H1 (cell line): ENCODE measurements at regions not wholly inside any gene's neighbourhood (a gene's known extent, or its start where the extent isn't known, plus 50 kb on each side); places are given as distances from the start of the nearest gene placed in this dataset.

Experiments
- ATF2 ChIP-seq: IDR thresholded peaks from 2 replicates; pipeline ENCODE4 v1.6.1; 2012; ENCODE audit warnings: low read length, inconsistent platforms
- BRCA1 ChIP-seq: IDR thresholded peaks from 2 replicates; pipeline ENCODE4 v1.6.1; 2012; ENCODE audit warnings: low read depth, low read length, improper control_type of control experiment
- NANOG ChIP-seq: IDR thresholded peaks from 2 replicates; pipeline ENCODE4 v1.6.1; 2011; ENCODE audit warnings: low read length, low read depth, mild to moderate bottlenecking, inconsistent platforms; ENCODE audit not compliant: insufficient read depth, poor library complexity, severe bottlenecking

GRCh38 chr10:53447576-53447975 lies 675.0 kb upstream of the MBL2 start (continued):
- TF ChIP-seq NANOG (no peak), ATF2 (no peak), BRCA1 (no peak)
